NCI-H446 treated with DMSO at 0.1 percent for 48 hours (cell line): ENCODE measurements at regions not wholly inside any gene's neighbourhood (a gene's known extent, or its start where the extent isn't known, plus 50 kb on each side); places are given as distances from the start of the nearest gene placed in this dataset.

Experiments
- DNase-seq: peaks from one replicate; lab custom pipeline; 2025; lab: John Stamatoyannopoulos, UW

DNA sequence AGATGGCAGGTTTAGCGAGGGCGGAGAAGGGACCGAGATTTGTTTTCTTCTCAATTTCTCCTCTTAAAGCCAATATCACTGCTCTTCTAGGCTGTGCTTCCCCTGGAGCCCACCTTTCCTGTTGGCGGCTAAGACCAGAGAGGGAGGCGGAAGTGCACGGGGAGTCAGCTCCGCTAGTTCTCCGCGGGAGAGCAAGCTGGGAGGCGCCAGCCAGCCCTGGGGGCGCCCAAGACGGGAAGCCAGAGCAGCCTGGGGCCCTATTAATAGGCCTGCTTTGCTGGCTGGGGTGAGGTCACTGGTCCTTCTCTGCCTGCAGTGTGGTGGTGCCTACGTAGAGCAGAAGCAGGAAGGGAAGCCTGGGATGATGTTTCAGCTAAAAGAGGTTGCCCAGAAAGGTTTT lies 61.6 kb downstream of the LSM5 start:
- DNase-seq, result no peak

DNA sequence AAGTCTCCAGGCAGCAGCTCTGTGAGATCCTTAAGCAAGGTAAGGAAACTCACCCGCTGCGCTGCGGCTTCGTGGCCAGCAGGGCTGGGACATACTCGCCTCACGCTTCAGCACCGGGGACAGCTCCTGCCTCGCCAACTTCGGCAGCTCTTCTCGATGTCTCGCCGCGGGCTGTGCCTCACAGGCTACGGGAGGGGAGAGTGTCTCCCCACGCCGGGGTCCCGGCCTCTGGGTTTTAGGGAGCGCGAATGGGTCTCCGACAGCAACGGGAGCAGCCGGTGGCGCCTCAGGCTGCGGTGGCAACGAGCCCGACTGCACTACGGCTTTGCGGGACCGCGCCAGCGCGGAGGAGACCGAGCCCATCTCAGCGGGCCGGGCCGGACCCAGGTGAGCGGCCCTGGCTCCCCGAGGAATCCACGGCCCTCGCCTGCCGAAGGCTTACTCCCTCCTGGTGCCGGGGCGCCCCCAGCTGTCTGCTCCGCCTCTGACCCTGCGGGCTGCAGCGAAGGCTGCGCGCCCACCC lies 62.4 kb downstream of the LSM5 start:
- DNase-seq, result no peak

DNA sequence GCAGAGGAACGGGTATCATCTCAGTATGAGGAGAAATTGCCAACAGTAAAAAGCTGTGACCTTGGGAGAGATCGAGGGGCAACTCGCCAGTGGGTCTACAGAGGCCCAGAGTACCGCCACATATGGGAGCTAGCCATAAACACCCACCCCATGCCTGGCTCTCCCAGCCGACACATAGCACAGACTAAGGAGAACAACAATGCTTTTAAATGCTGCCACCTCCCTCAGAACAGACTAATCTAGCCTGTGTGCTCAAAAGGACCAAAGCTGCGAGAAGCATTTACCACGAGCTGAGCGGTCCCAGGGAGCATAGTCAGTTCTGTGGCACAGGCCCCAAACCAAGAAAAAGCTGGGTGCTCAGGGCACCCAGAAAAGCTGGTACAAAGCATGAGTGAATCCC lies 73.3 kb downstream of the LSM5 start:
- no peak for DNase-seq

DNA sequence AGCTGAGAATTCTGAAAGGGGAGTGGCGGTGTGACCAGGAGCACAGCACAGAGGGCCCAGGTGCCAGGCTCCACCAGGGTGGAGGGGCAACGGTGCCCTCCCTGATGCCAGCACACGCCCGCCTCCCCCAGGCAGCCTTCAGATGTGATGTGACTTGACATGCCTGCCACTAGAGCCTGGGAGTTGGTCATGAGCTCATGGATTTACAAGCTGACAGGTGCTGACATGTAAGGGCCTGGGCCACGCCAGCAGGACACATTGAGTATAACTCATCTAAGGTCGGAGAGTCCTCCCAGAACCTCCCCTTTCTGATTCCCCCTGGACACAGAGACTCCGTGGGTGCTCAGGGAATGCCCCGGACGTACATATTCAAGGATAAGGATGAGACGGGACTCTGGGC lies 74.2 kb downstream of the LSM5 start:
- no peak for DNase-seq

DNA sequence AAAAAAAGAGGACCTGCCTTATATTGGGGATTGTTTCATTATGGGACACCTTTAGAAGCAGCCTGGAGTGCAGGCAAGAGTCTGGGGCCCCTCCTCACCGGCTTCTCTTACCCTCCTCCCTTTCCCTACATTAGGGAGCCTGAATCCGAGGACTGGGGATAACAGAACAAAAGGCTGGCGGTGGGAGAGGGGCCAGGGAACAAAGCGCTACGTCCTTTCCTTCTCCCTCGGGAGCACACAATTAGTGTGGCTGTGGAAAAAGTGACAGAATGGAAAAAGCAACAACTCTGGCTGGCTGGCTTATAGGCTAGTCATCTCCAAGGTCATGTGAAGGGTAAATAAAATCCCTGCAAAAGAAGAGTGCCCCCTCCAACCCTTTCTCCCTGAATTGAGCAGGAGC lies 74.7 kb downstream of the LSM5 start:
- DNase-seq, result no peak

DNA sequence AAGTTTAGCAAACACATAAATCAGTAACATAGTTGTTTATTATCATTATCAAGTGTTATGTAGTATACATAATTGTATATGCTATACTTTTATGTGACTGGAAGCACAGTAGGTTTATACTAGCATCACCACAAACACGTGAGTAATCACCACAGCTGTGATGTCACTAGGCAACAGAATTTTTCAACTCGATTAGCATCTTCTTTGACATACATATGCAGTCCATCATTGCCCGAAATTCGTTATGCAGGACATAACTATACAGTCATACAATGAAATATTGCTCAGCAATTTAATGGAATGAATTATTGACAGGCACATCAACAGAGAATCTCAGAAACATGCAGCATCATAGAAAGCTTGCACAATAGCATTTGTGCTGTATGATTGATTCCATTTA lies 77.7 kb downstream of the LSM5 start:
- DNase-seq, result no peak

DNA sequence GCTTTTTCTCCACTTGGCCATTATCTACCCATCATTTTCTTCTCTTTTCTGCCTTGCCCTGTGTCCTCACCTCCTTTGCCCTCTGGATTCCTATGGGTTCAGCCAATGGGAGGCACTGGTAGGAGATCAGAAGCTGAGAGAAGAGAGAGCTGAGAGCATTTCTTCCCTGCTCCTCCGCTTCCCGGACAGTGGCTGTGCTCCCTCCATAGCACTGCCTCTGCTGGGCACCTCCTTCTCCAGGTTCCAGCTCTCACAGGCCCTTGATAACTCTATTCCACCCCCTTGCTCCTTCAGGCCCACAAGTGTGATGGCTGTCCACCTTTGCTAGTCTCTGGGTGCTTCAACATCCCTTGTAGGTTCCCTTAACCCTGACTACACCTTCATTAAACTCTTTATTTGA lies 79.6 kb downstream of the LSM5 start:
- no peak for DNase-seq

DNA sequence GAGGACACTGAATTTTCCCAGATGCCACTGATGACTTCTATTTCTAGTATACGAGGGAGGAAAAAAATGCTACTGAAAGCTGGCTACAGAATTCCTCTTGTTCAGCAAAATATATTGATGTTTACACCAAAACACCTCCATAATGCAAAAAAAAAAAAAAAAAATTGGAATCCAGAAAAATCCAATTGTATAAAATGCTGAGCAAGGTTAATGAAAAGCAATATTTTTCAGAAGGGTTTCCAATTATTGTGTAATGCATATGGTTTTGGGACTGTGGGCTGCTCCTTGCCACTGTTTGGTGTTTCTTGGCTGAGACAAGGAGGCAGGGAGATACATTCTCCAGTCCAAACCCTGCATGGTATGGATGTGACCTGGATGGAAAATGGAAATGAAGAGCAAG lies 83.8 kb downstream of the LSM5 start:
- DNase-seq, result no peak

DNA sequence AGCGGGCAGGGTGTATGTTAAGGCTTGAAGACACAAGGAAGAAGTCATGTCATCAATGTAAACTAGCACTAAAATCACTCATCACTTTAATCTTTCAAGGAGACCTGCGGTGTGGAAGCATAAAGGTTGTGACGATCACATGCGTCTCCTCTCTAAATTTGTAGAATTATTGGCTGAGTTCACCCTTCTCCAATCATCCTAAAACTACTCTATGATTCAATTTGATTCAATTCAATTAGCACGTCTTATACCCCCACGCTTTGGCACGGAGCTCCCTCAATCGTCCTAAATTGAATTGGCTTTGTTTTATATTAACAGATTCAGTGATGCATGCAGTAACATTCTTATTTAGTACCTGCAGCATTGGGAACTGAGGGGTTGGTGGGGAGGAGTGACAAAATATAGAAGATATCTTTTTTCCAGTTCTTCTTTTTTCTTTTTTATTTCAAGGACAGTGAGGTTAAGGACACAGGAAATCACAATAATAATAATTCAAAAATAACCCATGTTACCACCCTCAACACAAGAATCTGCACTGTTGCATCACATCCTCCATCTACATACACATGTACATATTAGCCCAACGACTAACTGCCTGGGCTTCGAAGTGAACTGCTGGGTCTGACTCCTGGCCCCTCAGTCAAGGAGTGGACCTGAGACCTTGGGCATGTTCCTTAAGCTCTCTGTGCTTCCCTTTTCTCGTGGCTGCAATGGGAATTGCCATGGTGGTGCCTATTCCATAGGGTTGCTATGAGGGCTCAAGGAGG lies 86.5 kb downstream of the LSM5 start:
- no peak for DNase-seq

DNA sequence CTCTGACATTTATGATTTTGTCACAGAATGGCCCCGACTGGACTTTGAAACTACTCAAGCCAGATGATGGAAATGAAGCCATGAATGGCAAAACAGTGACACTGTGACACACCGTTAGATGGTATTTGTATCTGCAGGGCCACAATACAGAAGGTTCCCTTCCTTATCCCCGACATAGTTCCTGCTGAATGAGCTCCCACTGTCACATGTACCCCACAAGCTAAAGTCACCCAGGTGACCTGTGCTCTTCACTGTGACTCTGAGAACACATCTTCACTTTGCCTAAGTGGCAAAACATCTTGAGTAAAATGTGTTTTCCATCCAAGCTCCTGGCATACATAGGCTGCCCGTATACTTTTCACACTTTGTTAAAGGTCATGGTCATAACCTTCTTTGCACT lies 89.5 kb downstream of the LSM5 start:
- no peak for DNase-seq

DNA sequence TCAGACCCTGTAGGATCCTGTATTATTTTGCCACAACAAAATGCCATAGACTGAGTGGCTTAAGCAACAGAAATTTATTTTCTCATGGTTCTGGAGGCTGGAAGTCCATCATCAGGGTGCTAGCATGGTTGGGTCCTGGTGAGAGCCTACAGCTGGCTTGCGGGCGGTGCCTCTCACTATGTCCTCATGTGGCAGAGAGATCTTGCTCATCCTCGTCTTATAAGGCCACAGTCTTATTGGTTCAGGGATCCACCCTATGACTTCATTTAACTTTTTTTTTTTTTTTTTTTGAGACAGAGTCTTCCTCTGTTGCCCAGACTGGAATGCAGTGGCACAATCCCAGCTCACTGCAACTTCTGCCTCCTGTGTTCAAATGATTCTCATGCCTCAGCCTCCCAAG lies 90.9 kb downstream of the LSM5 start:
- DNase-seq, result no peak

DNA sequence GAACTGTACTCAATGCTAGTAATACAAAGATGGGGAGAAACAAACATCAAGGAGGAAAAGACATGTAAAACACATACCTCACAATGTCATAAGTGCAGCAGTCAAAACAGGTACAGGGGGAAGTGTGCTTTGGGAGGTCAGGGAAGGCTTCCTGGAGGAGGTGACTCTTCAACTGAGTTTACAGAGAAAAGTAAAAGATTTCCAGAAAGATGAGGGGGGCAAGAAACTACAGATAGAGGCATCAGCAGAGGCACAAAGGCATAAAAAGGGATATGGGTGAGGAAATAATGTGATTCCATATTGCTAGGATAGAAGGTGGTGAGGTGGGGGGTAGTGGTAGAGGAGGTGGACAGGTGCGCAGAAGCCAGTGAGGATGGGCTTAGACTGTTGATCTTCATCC lies 95.0 kb downstream of the LSM5 start:
- no peak for DNase-seq

DNA sequence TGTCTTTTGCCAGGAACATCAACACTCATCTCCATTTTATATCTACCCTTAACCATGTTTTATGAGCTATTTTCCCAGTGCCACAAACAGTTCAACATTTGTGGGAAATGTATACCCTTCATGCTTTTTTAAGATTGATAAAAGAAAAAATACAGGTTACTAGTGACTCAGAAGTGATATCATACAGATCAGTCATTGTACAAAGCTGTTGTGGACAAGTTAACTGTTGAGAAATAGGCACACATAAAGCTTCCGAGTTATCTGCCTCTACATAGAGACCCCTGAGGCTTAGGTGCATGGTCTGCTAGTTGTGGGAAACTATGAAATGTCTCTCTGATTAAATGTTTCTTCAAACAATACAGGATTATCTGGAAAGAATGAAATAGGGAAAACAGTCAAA lies 96.3 kb downstream of the LSM5 start:
- DNase-seq, result no peak

DNA sequence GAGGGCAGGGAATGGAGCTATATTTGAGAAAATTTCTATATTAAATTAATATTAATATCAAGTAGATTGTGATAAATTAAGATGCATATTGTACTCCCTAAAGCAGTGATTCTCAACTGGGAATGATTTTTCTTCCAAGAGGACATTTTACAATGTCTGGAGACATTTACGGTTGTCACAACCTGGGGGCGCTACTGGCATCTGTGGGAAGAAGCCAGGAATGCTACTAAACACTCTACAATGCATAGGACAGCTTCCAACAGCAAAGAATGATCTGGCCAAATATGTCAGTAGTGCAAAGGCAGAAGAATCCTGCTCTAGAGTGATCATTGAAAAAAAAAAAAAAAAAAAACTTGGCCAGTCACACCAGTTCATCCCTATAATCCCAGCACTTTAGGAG lies 100.0 kb downstream of the LSM5 start:
- DNase-seq, result no peak

DNA sequence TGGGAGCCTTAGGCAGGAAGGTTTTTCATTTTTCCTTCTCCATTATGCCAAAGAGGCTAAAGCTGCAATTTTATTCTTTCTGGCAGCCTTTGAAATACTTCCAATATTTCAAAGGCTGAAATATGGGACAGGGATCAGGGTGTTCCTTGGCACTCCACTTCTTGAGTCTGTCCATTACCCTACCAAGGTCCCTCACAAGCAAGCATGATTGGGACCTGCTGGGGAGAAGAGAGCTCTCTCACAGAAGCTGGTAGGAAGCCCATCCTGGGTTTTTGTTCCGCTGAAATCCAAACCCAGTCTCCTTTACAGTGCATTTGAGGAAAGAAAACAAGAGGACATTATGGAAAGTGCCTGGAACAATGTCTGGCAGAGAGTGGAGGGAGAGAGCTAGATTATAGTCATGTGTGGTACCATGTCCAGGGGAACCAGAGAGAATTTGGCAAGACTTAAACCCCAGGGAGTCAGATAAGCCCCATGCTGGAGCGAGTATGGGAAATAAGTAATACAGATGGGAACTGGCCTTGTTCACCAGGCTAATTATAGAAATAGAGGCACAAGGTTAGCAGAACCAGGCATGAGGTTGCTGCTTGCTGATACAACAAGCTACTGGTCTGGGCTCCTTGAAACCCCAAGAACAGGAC lies 104.7 kb downstream of the LSM5 start:
- DNase-seq, result no peak

DNA sequence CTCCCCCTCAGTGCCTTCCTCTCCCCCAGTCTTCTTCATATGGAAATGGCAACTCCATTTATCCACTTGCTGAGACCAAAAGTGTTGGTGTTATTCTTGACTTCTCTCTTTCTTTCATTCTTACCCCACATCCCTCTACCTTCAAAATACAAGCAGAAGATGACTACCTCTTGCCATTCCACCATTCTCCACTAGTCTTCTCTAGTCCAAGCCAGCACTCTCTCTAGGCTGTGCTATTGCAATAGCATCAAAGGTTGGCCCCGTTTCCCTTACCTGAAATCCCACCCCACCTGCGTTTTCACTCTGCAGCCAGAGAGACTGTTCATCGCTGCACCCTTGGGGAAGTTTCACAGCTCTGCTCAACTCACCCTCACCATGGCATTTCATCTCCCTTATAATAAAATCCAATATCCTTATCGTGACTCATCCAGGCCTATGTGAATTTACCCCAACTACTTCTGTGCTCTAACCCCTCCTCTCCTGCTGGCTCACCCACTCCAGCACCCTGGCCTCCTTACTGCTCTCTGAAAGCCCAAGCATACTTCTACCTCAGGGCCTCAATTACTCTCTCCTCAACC lies 109.1 kb downstream of the LSM5 start:
- no peak for DNase-seq

DNA sequence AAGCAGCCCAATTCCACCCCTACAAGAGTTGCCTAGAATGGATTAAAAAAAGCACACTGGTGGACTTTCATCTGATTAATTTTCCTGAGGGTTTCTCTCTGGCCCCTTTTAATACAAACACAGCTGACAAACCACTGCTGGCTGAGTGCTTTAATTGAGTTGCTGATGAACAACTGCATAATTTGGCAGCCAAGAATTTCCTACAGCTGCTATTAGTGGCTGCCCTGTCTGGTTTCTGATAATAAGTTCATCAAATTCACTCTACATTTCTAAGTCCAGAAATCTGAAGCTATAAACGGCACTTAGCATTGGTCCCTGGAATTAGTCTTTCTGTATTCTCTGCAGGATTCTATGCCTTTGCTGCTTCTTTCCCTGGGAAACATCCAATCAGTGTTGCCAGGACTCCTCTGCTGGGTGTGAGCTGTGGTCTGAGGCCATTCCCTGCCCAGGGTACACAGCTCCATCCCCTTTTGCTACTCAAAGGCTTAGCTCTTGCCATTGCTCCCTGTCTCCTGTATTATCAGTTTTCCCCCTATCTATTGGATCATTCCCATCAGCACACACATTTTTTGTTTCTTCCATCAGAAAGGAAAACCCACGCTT lies 110.6 kb downstream of the LSM5 start:
- DNase-seq, result peak; percentile 13

DNA sequence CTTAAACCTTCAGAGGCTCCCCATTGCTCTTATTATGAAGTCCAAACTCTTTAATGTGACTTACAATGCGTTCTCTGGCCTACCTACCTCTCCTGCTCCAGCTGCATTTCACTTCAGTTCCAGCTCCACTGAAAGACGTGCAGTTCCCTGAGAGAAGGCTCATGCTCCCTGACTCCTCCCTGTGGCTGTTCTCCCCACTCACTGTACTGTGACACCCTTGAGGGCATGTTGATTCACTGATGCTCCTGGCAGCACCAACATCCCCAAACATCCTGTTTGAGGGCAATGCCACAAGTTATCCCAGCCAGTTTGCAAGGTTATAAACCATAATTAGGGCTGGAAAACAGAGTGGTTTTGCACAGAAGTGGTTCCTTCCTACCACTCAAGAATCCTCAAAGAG lies 111.2 kb downstream of the LSM5 start:
- DNase-seq, result no peak

DNA sequence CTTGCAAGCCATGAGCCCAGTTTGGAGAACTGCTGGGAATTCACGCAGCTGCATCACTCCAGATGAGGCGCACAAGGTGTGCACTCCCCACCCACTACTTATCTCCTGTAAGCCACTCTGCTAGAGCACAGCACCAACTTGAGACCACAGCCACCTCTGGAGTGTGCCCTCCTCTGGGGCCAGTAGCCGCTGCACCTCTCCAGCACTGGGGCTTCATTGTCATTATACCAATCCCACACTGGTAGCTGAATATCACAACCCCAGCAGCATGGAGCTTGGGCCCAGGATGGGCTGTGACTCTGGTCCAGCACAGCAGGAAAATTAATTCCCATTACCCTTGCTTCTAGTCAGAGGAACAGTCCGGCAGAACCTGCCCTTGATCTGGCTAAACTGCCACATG lies 125.6 kb downstream of the LSM5 start:
- no peak for DNase-seq

DNA sequence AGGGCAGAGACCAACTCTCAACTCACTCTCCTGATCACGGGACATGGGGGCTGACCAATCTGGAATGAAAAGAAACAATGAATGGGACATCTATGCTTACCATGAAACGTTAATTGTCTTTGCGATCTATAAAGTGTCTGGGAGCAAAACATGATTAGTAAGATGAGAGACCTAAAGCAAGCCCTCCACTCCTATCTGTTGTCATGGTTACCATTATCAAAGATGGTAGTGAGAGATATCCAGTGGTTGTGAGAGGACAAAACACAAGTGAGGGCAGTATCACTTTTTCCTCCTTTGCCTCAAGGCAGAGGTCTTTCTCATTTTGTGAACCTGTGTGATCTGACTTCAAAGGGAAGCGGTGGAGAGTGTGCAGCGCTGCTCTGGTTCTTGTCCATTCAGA lies 130.1 kb downstream of the LSM5 start:
- DNase-seq, result no peak

DNA sequence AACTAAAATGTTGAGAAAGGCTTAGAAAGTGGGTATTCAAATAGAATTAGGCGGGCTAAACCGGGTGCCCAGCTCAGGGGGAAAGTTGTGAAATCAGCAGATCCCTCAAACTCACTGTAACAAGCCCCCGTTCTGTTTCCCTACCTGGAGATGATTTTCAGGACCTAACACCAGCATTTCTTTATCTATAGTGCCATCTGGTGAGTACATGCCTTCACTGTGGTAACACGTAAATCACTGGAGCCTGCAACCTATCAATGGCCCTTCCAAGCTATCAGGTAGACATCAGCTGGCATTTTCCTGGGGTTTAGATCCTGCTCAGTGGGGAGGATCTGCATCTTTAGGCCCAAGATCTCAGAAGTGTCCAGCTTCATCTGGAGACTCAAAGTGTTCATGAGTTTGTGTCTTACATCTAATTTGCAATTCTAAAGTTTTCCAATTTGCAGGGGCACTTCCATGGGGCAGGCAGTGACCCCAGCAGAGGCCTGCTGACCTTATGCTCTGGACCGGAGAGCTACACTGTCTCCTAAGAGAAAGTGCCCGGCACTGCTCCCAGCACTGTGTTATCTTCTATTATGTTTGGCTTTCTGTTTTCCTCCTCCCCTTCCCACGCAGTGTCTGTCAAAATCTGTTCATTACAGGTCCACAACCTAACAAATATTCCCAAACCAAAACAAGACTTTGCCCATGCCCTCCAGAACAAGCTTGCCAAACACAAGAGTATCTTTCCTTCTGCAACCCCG lies 132.5 kb downstream of the LSM5 start:
- no peak for DNase-seq

DNA sequence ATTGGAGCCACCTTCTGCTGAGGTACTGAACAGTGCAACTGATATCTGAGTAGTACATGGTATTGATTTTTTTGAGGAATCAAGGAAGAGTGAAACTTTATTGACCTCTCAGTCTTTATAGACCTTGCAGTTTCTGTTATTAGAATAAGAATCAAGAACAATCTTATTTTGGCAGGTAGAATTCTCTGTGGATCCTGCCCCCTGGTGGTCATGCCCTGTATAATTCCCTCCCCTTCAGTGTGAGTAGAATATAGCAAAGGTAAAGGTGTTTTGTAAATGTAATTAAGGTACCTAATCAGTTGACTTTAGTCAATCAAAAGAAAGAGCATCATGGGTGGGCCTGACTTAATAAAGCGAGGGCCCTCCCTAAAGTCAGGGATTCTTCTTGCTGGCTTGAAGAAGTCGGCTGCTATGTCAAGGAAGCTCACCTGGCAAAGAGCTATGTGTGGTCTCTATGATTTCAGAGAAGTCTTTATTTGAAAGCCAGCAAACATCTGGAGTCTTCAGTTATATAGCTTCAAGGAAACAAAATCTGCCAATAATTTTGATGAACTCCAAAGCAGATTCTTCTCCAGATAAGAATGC lies 142.8 kb downstream of the LSM5 start:
- DNase-seq, result no peak
